DND-41 (cell line): ENCODE measurements at regions not wholly inside any gene's neighbourhood (a gene's known extent, or its start where the extent isn't known, plus 50 kb on each side); places are given as distances from the start of the nearest gene placed in this dataset.

Experiments
- CTCF ChIP-seq: IDR thresholded peaks from 2 replicates; pipeline ENCODE4 v1.5.1; 2012; ENCODE audit warnings: borderline replicate concordance, low read length, moderate library complexity, mild to moderate bottlenecking; ENCODE audit not compliant: poor library complexity, severe bottlenecking; ENCODE audit errors: extremely low read depth
- EZH2 ChIP-seq: IDR thresholded peaks from 3 replicates; pipeline ENCODE4 v1.6.1; 2012; ENCODE audit warnings: borderline replicate concordance, low read depth, mild to moderate bottlenecking, moderate library complexity, low read length, inconsistent platforms; ENCODE audit not compliant: severe bottlenecking

- TF ChIP-seq CTCF (no peak), EZH2 (no peak)
Observed at GRCh38 chr10:130987401-130987800, 324.1 kb downstream of the TCERG1L start.
